Left ventricle myocardium superior (tissue), 1 donor: ENCODE measurements at regions not wholly inside any gene's neighbourhood (a gene's known extent, or its start where the extent isn't known, plus 50 kb on each side); places are given as distances from the start of the nearest gene placed in this dataset.
"Not testable (repeated sequence)": the region's sequence is repeated elsewhere in the genome, so short reads cannot be mapped to it uniquely, and the experiment has no call there.

Source experiments
- ATAC-seq: fragments of 200-7000 bp; cut with Tn5 transposase; one replicate; pipeline ENCODE4 v1.9.1; 2020; ENCODE audit warnings: mild to moderate bottlenecking, moderate library complexity
- DNase-seq: peaks from one replicate; pipeline ENCODE4 v3.0.0-alpha.2; 2020
- intact Hi-C: fragments of 100-400 bp; cut with micrococcal nuclease; formaldehyde crosslinking; loops from one replicate; pipeline ENCODE4 v1.11.0; 2022
- donor health status: DM: no; HTN: yes; CAD: no; lungs with severe emphysema.

GRCh38 chr14:105629886-105630215, 103.5 kb downstream of the TMEM121 start:
- ATAC-seq = no peak
- no peak for DNase-seq
- intact Hi-C loops = no loop called here

GRCh38 chr14:105630293-105630934, 104.0 kb downstream of the TMEM121 start:
- DNase-seq, intact Hi-C loops, ATAC-seq: not testable (repeated sequence)

GRCh38 chr14:105630935-105631779, 104.8 kb downstream of the TMEM121 start:
- intact Hi-C loops, DNase-seq, ATAC-seq: not testable (repeated sequence)

GRCh38 chr14:105632010-105632409, 105.6 kb downstream of the TMEM121 start:
- intact Hi-C loops = no loop called here
- ATAC-seq (no peak), DNase-seq (no peak)

- ATAC-seq, DNase-seq, intact Hi-C loops: not testable (repeated sequence)
Observed at GRCh38 chr14:105633596-105633995, 107.2 kb downstream of the TMEM121 start.

- ATAC-seq (no peak), DNase-seq (no peak)
- intact Hi-C loops = no loop called here
Observed at GRCh38 chr14:105635560-105635959, 109.2 kb downstream of the TMEM121 start.

GRCh38 chr14:105636021-105636420, 109.6 kb downstream of the TMEM121 start:
- DNase-seq, ATAC-seq, intact Hi-C loops: not testable (repeated sequence)

GRCh38 chr14:105636935-105637334, 110.6 kb downstream of the TMEM121 start:
- intact Hi-C loops = no loop called here
- ATAC-seq = no peak
- DNase-seq = no peak

- ATAC-seq = not testable (repeated sequence)
Observed at GRCh38 chr14:105637345-105637744, 111.0 kb downstream of the TMEM121 start.

GRCh38 chr14:105639969-105640931, 113.9 kb downstream of the TMEM121 start:
- intact Hi-C loops, DNase-seq, ATAC-seq: not testable (repeated sequence)

More at GRCh38 chr14:105637345-105637744, 111.0 kb downstream of the TMEM121 start:
- DNase-seq, intact Hi-C loops: not testable (repeated sequence)

GRCh38 chr14:105641075-105641937, 114.9 kb downstream of the TMEM121 start:
- intact Hi-C loops = no loop called here
- DNase-seq = no peak
- ATAC-seq = no peak

- intact Hi-C loops, ATAC-seq, DNase-seq: not testable (repeated sequence)
Observed at GRCh38 chr14:105641951-105642350, 115.6 kb downstream of the TMEM121 start.

- DNase-seq, ATAC-seq, intact Hi-C loops: not testable (repeated sequence)
Observed at GRCh38 chr14:105642486-105642885, 116.1 kb downstream of the TMEM121 start.

GRCh38 chr14:105643406-105644052, 117.1 kb downstream of the TMEM121 start:
- ATAC-seq, DNase-seq, intact Hi-C loops: not testable (repeated sequence)

- DNase-seq, ATAC-seq, intact Hi-C loops: not testable (repeated sequence)
Observed at GRCh38 chr14:105644053-105644435, 117.7 kb downstream of the TMEM121 start.

- ATAC-seq, DNase-seq, intact Hi-C loops: not testable (repeated sequence)
Observed at GRCh38 chr14:105644457-105644856, 118.1 kb downstream of the TMEM121 start.

GRCh38 chr14:105644891-105645290, 118.5 kb downstream of the TMEM121 start:
- intact Hi-C loops, DNase-seq, ATAC-seq: not testable (repeated sequence)

- ATAC-seq, intact Hi-C loops: not testable (repeated sequence)
Observed at GRCh38 chr14:105645389-105645788, 119.0 kb downstream of the TMEM121 start.

More at GRCh38 chr14:105645389-105645788, 119.0 kb downstream of the TMEM121 start:
- not testable (repeated sequence) for DNase-seq
